ENCODE measurements at regions not wholly inside any gene's neighbourhood (a gene's known extent, or its start where the extent isn't known, plus 50 kb on each side); places are given as distances from the start of the nearest gene placed in this dataset.

DNA sequence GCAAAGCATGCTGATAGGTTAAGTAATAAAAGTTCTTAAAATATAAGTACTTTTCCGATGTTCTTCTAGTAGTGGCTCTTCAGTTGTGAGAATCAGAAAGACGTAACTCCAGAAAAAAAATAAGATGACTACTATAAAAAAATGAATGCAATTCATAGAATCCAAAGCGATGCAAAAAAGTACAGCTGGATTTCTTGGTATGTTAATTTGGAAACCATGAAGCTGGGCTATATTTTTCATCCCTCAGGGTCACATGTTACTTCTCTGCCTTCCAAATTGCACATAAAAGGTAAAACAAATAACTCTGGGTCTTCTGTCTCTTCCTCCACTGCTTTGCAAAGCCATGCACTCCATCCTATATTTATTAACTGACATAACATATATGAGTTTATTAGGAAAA lies 843.9 kb upstream of the DPPA4 start:
- no peak for DNase-seq (ENCODE audit: low read depth in 4 of 4, low spot score in 2 of 4)

DNA sequence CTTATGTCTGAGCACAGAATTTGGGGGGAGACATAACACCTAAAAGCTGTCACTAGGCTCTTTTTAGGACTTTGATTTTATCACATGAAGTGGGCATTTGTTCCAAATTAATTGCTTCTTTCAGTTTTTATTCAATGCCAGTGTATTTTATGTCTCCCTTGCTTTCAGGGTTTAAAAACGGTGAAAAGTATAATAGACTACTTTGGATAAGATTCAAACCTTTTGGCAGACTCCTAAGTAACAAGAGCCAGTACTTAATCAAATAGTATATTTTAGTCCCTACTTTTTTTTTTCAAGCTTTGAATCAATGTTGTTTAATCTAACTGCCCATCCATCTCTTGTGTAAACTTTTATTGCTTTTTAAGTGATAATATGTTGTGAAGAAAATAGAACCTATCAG lies 847.2 kb upstream of the DPPA4 start:
- DNase-seq (ENCODE audit: low read depth in 4 of 4, low spot score in 2 of 4) = no peak

GRCh38 chr3:110193074-110193473 lies 855.7 kb upstream of the DPPA4 start:
- no peak for DNase-seq (ENCODE audit: low read depth in 4 of 4, low spot score in 2 of 4)

- no peak for DNase-seq (ENCODE audit: low read depth in 4 of 4, low spot score in 2 of 4)
These were observed 861.6 kb upstream of the DPPA4 start for GRCh38 chr3:110198717-110199587.

GRCh38 chr3:110199588-110199943 lies 862.2 kb upstream of the DPPA4 start:
- no peak for DNase-seq (ENCODE audit: low read depth in 4 of 4, low spot score in 2 of 4)

GRCh38 chr3:110210086-110210660 lies 861.4 kb upstream of the NECTIN3 start:
- no peak for DNase-seq (ENCODE audit: low read depth in 4 of 4, low spot score in 2 of 4)

DNA sequence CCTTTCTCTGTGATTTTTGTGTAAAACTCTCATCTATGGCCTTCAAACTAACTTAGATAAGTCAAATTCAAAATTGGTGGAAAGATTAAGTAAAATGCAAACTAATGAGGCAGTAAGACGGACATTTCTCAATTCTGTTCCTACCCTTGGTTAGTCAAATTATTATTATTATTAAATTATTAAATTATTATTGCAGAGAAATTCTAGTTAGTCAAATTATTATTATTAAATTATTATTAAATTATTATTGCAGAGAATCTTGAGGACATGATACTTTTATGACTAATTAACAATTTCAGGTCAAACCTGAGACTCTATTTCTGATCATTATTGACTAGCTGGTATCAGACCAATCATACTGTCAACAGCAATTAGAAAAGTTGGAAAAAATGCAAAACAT lies 845.0 kb upstream of the NECTIN3 start:
- DNase-seq (ENCODE audit: low read depth in 4 of 4, low spot score in 2 of 4) = no peak

DNA sequence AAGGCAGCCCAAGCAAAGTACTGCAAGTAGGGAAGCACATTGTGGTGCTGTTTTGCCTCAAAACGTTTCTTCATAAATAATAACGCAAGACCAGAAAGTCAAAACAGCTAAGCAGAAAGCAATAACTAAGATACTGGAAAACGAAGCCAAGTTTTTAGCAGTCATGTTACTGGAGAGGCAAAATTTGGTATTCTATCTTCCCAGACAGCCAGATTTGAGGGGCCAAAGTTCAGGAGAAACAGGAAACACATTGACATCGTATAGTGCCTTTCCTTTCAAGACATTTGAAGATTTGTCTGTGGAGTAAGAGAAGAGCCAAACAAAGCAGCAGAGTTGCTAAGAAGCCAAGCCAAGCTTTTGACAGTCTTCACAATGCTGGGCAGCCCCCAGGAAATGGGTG lies 843.6 kb upstream of the NECTIN3 start:
- DNase-seq (ENCODE audit: low read depth in 4 of 4, low spot score in 2 of 4) = peak in 2 of 4 donors; percentile 11 to 16

DNA sequence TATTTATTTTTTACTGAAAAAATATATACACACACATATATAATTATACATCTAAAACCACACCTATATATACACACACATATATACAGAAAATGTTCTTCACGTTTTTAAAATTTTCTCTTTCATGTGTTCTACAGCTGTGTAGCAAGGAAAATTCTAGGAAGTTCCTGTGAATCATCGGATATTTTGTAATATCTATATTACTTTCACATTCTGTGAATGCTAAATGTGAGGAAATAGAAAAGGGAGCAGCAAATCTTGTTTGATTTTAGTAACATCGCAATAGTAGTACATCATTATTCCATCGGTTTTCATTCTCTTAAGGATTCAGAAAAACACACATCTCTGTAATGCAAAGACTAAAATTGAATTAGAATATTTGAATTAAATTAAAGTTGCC lies 836.8 kb upstream of the NECTIN3 start:
- no peak for DNase-seq (ENCODE audit: low read depth in 4 of 4, low spot score in 2 of 4)

- DNase-seq (ENCODE audit: low read depth in 4 of 4, low spot score in 2 of 4) = no peak
These were observed 834.5 kb upstream of the NECTIN3 start for GRCh38 chr3:110236976-110237610.

DNA sequence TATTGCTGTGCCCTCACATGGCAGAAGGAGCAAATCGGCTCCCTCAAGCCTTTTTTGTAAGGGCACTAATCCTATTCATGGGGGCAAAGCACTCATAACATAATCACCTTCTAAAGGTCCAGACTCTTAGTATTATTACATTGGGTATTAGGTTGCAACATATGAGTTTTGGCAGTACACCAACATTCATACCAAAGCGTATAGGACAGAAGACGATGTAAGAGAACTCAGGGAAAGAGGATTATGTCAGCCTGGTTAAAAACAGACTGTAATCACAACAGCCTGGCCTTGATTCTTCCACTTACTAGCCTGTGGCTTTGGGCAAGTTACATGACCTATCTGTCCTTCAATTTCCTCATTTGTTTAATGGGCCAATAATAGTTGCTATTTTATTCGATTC lies 828.5 kb upstream of the NECTIN3 start:
- no peak for DNase-seq (ENCODE audit: low read depth in 4 of 4, low spot score in 2 of 4)

DNA sequence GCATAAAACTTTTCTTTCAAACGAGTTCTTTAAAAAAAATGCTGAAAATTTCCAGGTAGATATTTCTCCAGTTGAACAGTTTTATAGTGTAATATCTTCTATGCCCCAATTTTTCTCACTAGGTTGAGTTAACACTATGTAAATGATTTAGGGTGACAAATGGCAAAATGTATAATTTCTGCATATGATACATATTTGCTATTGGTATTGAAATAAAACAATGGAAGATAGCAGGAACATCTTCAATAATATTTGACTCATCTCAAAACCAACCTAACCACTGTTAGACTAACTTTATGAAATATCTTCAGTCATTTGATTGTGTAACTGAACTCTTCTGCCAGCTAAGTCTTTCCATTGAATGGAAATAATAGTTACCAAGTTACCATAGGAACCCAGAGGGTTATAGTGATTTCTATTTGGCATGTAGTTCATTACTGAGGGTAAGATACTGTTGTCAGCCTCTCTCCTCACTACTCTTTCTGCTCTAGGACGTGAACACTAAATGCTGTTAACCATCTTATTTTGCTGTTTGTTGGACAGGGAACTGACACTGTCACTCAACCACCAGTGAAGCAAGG lies 824.7 kb upstream of the NECTIN3 start:
- DNase-seq (ENCODE audit: low read depth in 4 of 4, low spot score in 2 of 4) = no peak

DNA sequence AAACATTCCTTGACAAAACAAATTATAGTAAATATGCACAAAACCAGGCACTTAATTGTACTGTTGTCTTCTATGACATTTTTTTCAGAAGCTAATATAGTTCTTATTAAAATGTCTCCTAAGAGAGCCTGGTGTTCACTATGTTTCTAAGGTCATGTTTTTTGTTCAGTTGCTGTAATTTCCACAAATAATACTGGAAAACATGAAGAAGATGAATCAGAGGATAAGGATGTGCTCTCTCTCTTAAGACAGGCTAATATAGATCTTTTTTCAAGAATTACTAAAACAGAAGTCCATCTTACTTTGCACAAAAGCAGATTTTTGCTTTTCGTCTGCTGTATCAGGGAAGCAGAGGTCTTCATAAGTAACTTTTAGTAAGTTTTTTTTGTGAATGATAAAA lies 823.0 kb upstream of the NECTIN3 start:
- DNase-seq (ENCODE audit: low read depth in 4 of 4, low spot score in 2 of 4) = no peak

DNA sequence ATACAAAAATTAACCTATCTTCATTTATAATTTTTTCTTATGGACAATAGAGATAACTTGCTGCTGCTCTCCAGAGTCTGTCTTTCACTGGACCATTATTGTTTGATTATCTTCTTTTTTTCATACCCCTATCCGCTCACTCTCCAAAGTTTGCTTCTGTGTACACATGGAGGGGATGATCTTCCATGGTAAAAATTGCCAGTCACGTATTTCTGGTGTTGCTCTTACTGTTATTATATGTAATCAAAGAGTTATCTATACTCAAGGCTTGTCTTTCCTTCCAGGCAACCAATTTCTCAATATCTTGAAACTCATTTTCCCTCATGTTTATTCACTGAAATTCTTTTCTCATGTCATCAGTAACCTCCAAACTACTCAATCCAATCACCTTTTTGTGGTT lies 817.8 kb upstream of the NECTIN3 start:
- no peak for DNase-seq (ENCODE audit: low read depth in 4 of 4, low spot score in 2 of 4)

DNA sequence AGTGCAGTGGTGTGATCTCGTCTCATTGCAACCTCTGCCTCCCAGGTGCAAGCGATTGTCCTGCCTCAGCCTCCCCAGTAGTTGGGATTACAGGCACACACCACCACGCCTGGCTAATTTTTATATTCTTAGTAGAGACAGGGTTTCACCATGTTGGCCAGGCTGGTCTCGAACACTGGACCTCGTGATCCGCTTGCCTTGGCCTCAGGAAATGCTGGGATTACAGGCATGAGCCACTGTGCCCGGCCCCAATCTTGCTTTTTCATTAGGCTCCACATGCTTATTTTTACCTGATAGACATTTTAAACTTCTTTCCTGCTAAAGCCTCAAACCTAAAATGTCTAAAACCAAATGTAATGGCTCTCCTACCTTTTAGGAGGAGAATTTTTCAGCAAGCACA lies 817.0 kb upstream of the NECTIN3 start:
- DNase-seq (ENCODE audit: low read depth in 4 of 4, low spot score in 2 of 4) = no peak

- no peak for DNase-seq (ENCODE audit: low read depth in 4 of 4, low spot score in 2 of 4)
These were observed 810.5 kb upstream of the NECTIN3 start for GRCh38 chr3:110261141-110261540.

DNA sequence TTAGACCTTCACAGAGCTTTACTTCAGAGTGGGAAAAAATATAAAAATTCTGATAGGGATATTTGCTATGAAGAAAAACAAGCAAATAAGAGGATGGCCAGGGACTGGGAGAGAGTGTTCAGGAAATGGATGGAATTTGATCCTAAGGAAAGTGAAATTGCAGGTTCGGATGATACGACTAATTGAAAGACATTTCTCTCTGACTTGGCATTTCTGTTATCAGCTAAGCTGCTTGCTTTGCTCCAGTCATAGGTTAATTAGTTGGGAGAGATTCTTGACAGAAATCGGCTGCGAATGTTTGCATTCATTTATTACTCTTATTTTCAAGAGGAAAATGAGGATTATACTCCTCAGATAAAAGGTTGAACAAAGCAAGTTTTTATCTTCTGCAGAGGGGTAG lies 808.7 kb upstream of the NECTIN3 start:
- no peak for DNase-seq (ENCODE audit: low read depth in 4 of 4, low spot score in 2 of 4)

DNA sequence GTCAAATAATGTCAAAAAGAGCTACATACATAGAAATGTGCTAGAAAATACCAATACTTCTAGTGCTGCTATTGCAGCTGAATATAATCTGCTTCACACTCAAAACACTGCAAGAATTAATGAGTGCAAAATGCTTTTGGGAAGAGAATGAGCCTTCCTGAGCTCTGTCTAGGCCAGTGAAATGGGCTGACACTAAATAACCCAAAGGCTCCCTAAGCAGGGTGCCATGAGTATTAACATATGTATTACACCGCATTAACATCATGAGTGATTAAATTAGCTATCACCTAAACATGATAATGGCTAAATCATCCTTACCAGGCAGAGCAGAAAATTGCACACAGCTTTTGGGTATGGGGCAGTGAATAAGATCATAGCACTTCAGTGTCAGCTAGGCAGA lies 806.3 kb upstream of the NECTIN3 start:
- no peak for DNase-seq (ENCODE audit: low read depth in 4 of 4, low spot score in 2 of 4)

DNA sequence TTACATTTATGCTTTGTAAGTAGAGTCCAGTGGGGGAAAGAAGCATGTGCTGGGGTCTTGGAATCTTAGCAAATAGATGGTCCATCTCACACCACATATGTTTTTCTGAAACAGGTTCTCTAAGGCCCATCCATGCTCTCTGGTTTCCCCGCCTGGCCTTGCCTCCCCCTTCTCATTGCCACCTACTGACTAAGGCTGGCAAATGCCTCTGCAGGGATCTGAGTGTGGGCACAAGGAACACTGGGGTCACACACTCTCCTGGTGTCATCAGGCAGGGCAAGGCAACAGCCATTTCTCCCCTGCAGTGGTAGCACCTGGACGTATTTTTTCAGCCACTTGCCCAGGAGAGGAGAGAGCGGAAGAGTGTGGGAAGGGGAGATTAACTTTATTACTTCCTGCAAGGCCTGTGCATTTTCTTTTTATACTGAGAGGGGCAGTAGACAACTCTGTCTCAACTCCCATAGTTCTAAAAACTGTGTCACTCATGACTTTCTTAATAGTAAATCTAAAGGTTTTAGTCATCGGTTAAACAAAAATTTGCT lies 804.2 kb upstream of the NECTIN3 start:
- DNase-seq (ENCODE audit: low read depth in 4 of 4, low spot score in 2 of 4) = no peak

DNA sequence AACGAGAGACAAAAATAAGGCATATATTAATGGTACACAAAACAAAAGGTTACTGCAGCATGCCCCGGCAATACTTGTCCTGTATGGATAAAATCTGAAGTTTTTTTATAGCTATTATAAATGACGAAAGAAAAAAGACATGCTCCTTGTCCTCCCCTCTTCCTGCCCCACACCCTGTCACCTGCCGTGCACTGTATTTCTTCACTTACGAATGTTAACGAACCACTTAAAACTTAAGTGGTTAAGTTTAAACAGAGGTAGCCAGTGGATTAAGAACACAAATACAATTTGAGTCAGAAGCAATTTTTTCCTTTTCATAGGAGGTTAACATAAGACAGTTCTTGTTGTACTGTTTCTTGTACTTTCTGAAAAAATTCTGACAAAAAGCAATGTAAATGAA lies 799.1 kb upstream of the NECTIN3 start:
- DNase-seq (ENCODE audit: low read depth in 4 of 4, low spot score in 2 of 4) = no peak

DNA sequence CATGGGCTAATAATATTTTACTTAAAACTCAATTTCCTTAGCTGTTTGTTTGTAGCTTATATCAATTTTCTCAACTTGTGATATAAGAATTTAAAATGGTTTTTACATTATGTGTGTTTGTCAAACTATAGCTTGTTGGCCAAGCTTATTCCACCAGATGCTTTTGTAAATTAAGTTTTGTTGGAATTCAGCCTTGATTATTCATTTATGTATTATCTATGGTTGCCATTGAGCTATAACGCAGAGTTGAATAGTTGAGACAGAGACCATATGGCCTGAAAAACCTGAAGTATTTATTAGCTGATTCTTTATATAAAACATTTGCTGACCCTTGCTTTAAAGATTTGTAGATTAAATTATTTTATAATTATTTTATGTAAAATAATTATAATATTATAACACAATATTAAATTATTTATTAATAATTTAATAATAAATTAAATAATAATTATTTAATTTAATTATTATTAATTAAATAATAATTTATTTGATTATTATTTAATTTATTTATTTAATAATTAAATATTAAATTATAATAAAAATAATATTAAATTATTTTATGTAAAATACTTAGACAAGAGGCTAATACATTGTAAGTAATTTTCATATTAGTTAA lies 779.6 kb upstream of the NECTIN3 start:
- DNase-seq (ENCODE audit: low read depth in 4 of 4, low spot score in 2 of 4) = no peak

Data from left renal cortex interstitium (tissue), 4 donors.